H1 (cell line): ENCODE measurements at regions not wholly inside any gene's neighbourhood (a gene's known extent, or its start where the extent isn't known, plus 50 kb on each side); places are given as distances from the start of the nearest gene placed in this dataset.

Experiments used
- BRCA1 ChIP-seq: IDR thresholded peaks from 2 replicates; pipeline ENCODE4 v1.6.1; 2012; ENCODE audit warnings: low read depth, low read length, improper control_type of control experiment
- CTCF ChIP-seq, 3 experiments: IDR thresholded peaks; 1 replicate in 2 of 3; 2 replicates in 1 of 3; pipeline versions ENCODE4 v1.5.1 to v1.6.1; 2011; ENCODE audit warnings: low read length in 3 of 3, mild to moderate bottlenecking in 3 of 3, inconsistent platforms in 2 of 3, low read depth in 1 of 3, moderate library complexity in 1 of 3; ENCODE audit not compliant: insufficient read depth in 1 of 3; ENCODE audit errors: control extremely low read depth in 1 of 3
- E2F6 ChIP-seq: IDR thresholded peaks from 2 replicates; pipeline ENCODE4 v1.6.1; 2012; ENCODE audit warnings: inconsistent platforms
- EP300 ChIP-seq, 2 experiments: IDR thresholded peaks; 1 replicate in 1 of 2; 2 replicates in 1 of 2; pipeline ENCODE4 v1.6.1; 2011 to 2012; ENCODE audit warnings: low read depth in 2 of 2, low read length in 2 of 2, mild to moderate bottlenecking in 2 of 2, borderline replicate concordance in 1 of 2, inconsistent platforms in 1 of 2, moderate library complexity in 1 of 2
- GABPA ChIP-seq: IDR thresholded peaks from 2 replicates; pipeline ENCODE4 v1.6.1; 2011; ENCODE audit warnings: mild to moderate bottlenecking, low read length, moderate library complexity, borderline replicate concordance; ENCODE audit not compliant: insufficient read depth
- HDAC6 ChIP-seq: IDR thresholded peaks from one replicate; pipeline ENCODE4 v1.7.1; 2012; ENCODE audit warnings: low read depth, mild to moderate bottlenecking, inconsistent platforms, low read length, moderate library complexity
- JUND ChIP-seq: IDR thresholded peaks from 2 replicates; pipeline ENCODE4 v1.6.1; 2011; ENCODE audit warnings: mild to moderate bottlenecking, improper control_type of control experiment, low read length
- POLR2A ChIP-seq, 2 experiments: IDR thresholded peaks; 1 replicate in 1 of 2; 2 replicates in 1 of 2; pipeline ENCODE4 v1.6.1; 2011; ENCODE audit warnings: low read depth in 2 of 2, low read length in 2 of 2, mild to moderate bottlenecking in 2 of 2; ENCODE audit errors: control extremely low read depth in 1 of 2
- POLR2AphosphoS5 ChIP-seq: IDR thresholded peaks from 2 replicates; pipeline ENCODE4 v1.6.1; 2011; ENCODE audit warnings: low read depth, low read length
- TAF1 ChIP-seq: IDR thresholded peaks from 2 replicates; pipeline ENCODE4 v1.6.1; 2011; ENCODE audit warnings: mild to moderate bottlenecking, low read depth, low read length
- TF ChIP-seq, protein P1 (sequence below): IDR thresholded peaks from 2 replicates; pipeline ENCODE4 v1.6.1; 2012; ENCODE audit warnings: inconsistent platforms

DNA sequence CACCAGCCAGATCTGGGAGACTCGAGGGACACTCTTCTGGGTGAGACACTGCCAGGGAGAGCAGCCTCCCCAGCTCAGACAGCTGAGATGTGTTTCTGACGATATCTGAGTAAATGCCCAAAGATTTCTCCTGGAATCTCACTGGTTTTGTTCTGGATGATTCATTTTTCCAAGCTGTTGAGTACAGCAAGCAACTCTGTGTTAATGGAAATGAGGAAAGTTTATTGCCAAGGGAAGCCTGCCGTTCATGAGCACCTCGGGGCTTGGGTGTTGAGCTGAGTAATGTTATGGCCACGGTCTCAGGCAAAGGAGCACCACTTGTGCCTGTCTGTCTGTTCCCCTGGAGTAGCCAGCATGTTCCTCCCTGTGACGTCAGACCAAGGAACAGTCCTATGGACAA is 1132.4 kb downstream of the BRD1 start:
- TF ChIP-seq CTCF (IDR thresholded peaks at IDR 0.05; ENCODE audit: control extremely low read depth in 1 of 3, insufficient read depth in 1 of 3, low read depth in 1 of 3, low read length in 3 of 3) = no peak
- TF ChIP-seq, protein P1, sequence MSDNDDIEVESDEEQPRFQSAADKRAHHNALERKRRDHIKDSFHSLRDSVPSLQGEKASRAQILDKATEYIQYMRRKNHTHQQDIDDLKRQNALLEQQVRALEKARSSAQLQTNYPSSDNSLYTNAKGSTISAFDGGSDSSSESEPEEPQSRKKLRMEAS = no peak
- TF ChIP-seq HDAC6 = no peak
- TF ChIP-seq POLR2A (IDR thresholded peaks at IDR 0.05; ENCODE audit: control extremely low read depth in 1 of 2, low read depth in 2 of 2, low read length in 2 of 2) = no peak
- TF ChIP-seq GABPA = no peak
- TF ChIP-seq EP300 (IDR thresholded peaks at IDR 0.05; ENCODE audit: borderline replicate concordance in 1 of 2, low read depth in 2 of 2, low read length in 2 of 2) = no peak
- TF ChIP-seq JUND = no peak
- TF ChIP-seq E2F6 = no peak
- no peak for TF ChIP-seq POLR2AphosphoS5
- TF ChIP-seq BRCA1 = no peak
- TF ChIP-seq TAF1 = no peak
